ENCODE measurements at regions not wholly inside any gene's neighbourhood (a gene's known extent, or its start where the extent isn't known, plus 50 kb on each side); places are given as distances from the start of the nearest gene placed in this dataset.

DNA sequence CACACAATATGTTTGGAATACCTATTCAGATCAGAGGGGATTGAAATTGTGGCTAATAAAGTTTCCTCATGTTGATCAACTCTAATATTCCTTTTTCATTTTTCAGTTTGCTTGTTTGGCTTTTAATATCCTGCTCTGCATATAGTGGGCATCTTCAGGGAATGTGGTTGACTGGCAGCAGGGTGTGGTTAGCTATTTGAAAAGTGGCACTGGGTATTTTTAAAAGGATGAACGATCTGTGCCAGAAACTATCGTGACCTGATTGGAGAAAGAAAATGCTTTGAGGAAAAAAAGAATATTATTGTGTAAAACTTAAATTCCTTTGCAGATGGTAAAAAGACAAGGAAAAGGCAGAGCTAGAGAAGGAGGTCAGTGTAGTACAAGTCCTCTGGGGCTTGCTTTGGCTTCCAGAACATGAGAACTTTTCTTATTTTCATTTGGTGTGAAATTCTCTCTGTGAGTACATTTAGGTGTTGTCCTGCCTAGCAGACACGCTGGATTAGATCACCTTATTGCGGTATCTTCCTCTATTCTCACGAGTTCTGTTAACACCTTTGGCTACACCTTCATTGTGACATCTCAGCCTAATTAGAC, 329.7 kb upstream of the SNX7 start:
- Histone ChIP-seq H3K79me2 (ENCODE audit: control insufficient read depth, low read length) (no peaks in the 10 kb centered on the region), H3F3A (ENCODE audit: control insufficient read depth, insufficient read depth) (no peaks in the 10 kb centered on the region), H4K20me1 (ENCODE audit: control insufficient read depth, insufficient read depth, low read depth, low read length) (no peaks in the 10 kb centered on the region), H3K4me2 (ENCODE audit: low read length) (no peak overlapping the region), H3K27ac (ENCODE audit: low read depth, low read length) (no peak overlapping the region), H3K4me1 (ENCODE audit: control insufficient read depth, low read length) (no peaks in the 10 kb centered on the region), H3K4me3 (ENCODE audit: low read length) (no peak overlapping the region), H3K27me3 (ENCODE audit: control insufficient read depth, low read length) (no peaks in the 10 kb centered on the region), H3K9me2 (replicated peaks; ENCODE audit: control insufficient read depth, low read length) (no peaks in the 10 kb centered on the region), H3K9me3 (ENCODE audit: control insufficient read depth, insufficient read depth, low read length) (no peaks in the 10 kb centered on the region), H3K36me3 (ENCODE audit: control insufficient read depth, low read length) (no peaks in the 10 kb centered on the region)
- TF ChIP-seq EZH2phosphoT487 (IDR thresholded peaks at IDR 0.05; ENCODE audit: borderline replicate concordance, low read length) = no peak
- TF ChIP-seq, protein P1, sequence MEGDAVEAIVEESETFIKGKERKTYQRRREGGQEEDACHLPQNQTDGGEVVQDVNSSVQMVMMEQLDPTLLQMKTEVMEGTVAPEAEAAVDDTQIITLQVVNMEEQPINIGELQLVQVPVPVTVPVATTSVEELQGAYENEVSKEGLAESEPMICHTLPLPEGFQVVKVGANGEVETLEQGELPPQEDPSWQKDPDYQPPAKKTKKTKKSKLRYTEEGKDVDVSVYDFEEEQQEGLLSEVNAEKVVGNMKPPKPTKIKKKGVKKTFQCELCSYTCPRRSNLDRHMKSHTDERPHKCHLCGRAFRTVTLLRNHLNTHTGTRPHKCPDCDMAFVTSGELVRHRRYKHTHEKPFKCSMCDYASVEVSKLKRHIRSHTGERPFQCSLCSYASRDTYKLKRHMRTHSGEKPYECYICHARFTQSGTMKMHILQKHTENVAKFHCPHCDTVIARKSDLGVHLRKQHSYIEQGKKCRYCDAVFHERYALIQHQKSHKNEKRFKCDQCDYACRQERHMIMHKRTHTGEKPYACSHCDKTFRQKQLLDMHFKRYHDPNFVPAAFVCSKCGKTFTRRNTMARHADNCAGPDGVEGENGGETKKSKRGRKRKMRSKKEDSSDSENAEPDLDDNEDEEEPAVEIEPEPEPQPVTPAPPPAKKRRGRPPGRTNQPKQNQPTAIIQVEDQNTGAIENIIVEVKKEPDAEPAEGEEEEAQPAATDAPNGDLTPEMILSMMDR (IDR thresholded peaks at IDR 0.05; ENCODE audit: low read depth, low read length, poor library complexity, severe bottlenecking) = no peak

DNA sequence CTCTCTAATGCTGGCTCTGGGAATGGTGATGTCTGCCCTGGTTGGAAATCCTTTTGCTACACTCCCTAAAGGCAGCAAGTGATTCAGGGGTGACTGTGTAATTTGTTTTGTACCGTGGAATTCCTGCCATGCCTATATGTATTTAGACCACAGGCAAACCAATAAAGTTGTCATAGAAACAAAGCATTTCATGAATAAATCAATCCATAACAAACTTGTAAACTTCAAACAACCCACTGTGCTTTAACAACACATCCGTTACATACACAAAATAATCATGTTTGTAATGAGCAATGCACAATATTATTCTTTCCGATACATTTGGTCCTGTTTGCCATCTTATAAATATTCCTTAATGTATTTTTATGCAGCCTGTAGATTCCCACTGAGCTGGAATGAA, 330.3 kb upstream of the SNX7 start:
- Histone ChIP-seq H3K4me2 (ENCODE audit: low read length) (no peak overlapping the region), H3K36me3 (ENCODE audit: control insufficient read depth, low read length) (no peaks in the 10 kb centered on the region), H3F3A (ENCODE audit: control insufficient read depth, insufficient read depth) (no peaks in the 10 kb centered on the region), H3K79me2 (ENCODE audit: control insufficient read depth, low read length) (no peaks in the 10 kb centered on the region), H3K27ac (ENCODE audit: low read depth, low read length) (no peak overlapping the region), H4K20me1 (ENCODE audit: control insufficient read depth, insufficient read depth, low read depth, low read length) (no peaks in the 10 kb centered on the region), H3K9me2 (replicated peaks; ENCODE audit: control insufficient read depth, low read length) (no peaks in the 10 kb centered on the region), H3K4me3 (ENCODE audit: low read length) (no peak overlapping the region), H3K27me3 (ENCODE audit: control insufficient read depth, low read length) (no peaks in the 10 kb centered on the region), H3K4me1 (ENCODE audit: control insufficient read depth, low read length) (no peaks in the 10 kb centered on the region), H3K9me3 (ENCODE audit: control insufficient read depth, insufficient read depth, low read length) (no peaks in the 10 kb centered on the region)
- TF ChIP-seq, protein P1 (IDR thresholded peaks at IDR 0.05; ENCODE audit: low read depth, low read length, poor library complexity, severe bottlenecking) = no peak
- TF ChIP-seq EZH2phosphoT487 (IDR thresholded peaks at IDR 0.05; ENCODE audit: borderline replicate concordance, low read length) = no peak

DNA sequence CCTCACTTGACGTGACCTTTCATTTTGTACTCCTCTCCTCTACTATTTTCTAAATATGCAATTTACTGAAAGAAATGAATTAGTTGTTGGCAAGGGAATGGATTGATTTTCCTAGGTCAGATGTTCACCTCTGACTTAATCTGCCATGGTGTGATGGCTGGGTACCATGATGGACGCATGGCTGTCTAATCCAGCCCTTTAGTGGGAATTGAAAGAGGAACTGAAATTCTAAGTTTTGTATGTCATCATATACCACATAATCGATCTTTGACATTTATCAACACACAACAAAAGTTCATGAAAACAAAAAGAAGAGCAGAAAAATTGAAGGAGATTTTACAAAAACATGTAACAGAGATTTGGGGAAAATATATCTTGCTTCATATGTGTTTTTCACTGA, 331.3 kb upstream of the SNX7 start:
- no peaks in the 10 kb centered on the region for H3K9me2 ChIP-seq (replicated peaks; ENCODE audit: control insufficient read depth, low read length)
- H3K9me3 ChIP-seq (ENCODE audit: control insufficient read depth, insufficient read depth, low read length) = no peaks in the 10 kb centered on the region
- H4K20me1 ChIP-seq (ENCODE audit: control insufficient read depth, insufficient read depth, low read depth, low read length) = no peaks in the 10 kb centered on the region
- H3K4me2 ChIP-seq (ENCODE audit: low read length) = no peak overlapping the region
- no peaks in the 10 kb centered on the region for H3F3A ChIP-seq (ENCODE audit: control insufficient read depth, insufficient read depth)
- no peak overlapping the region for H3K4me3 ChIP-seq (ENCODE audit: low read length)
- H3K36me3 ChIP-seq (ENCODE audit: control insufficient read depth, low read length) = no peaks in the 10 kb centered on the region
- no peak overlapping the region for H3K27ac ChIP-seq (ENCODE audit: low read depth, low read length)
- H3K79me2 ChIP-seq (ENCODE audit: control insufficient read depth, low read length) = no peaks in the 10 kb centered on the region
- H3K4me1 ChIP-seq (ENCODE audit: control insufficient read depth, low read length) = no peaks in the 10 kb centered on the region
- H3K27me3 ChIP-seq (ENCODE audit: control insufficient read depth, low read length) = no peaks in the 10 kb centered on the region
- TF ChIP-seq, protein P1 (IDR thresholded peaks at IDR 0.05; ENCODE audit: low read depth, low read length, poor library complexity, severe bottlenecking) = no peak
- no peak for TF ChIP-seq EZH2phosphoT487 (IDR thresholded peaks at IDR 0.05; ENCODE audit: borderline replicate concordance, low read length)

Data from DOHH2 (cell line).